ENCODE measurements at regions not wholly inside any gene's neighbourhood (a gene's known extent, or its start where the extent isn't known, plus 50 kb on each side); places are given as distances from the start of the nearest gene placed in this dataset.

DNA sequence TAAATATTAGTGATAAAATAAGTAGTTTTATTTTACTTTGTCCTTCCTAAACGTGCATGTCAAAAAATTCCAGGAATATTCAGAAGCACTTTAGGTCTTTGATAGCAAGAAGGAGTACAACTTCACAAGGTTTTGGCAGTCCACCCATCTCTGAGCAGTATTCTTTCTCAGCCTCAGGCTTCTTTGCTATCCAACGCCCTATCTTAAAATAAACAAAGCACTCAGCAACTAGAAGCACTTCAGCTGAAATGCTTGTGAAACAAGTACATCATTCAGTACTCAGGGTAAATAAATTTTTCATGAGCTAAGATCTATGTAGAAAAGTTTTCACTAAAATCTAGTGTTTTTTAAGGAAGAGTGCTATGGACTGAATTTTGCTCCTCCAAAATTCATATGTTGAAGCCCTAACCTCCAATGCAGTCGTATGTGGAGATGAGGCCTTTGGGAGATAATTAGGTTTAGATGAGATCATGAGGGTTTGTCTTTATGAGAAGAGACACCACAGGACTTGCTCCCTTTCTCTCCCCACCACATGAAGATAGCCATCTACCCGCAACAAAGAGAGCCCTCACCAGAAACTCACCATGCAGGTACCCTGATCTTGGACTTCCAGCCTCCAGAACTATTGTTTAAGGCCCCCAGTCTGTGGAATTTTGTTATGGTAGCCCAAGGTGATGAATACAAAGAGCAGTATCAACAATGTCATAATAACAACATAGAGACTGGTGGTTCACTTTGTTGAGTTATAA is 539.1 kb downstream of the TFAP2A start:
- no TSS peak for BruUV-seq (replicated peaks)
- CTCF ChIA-PET, result no interaction called here
- Histone ChIP-seq H3K4me3 (ENCODE audit: low read depth, low read length, poor library complexity, severe bottlenecking) (no peak overlapping the region), H3K9me3 (ENCODE audit: low read depth, low read length, poor library complexity, severe bottlenecking) (peaks cover 7% of the 10 kb centered on the region), H3K4me1 (ENCODE audit: insufficient read depth, low read length, poor library complexity, severe bottlenecking) (no peaks in the 10 kb centered on the region), H3K36me3 (ENCODE audit: insufficient read depth, low read length, poor library complexity, severe bottlenecking) (no peaks in the 10 kb centered on the region), H3K27ac (ENCODE audit: low read depth, low read length, poor library complexity, severe bottlenecking) (no peak overlapping the region), H3K27me3 (replicated peaks; ENCODE audit: insufficient read depth, low read depth, low read length, poor library complexity) (no peaks in the 10 kb centered on the region)
- POLR2A ChIA-PET (ENCODE audit: low non-redundant PET), result no interaction called here
- no peak for DNase-seq (ENCODE audit: low spot score)
- no peak for TF ChIP-seq EZH2 (IDR thresholded peaks at IDR 0.05; ENCODE audit: borderline replicate concordance, low read depth, low read length, poor library complexity, severe bottlenecking)
- TF ChIP-seq, protein P1, sequence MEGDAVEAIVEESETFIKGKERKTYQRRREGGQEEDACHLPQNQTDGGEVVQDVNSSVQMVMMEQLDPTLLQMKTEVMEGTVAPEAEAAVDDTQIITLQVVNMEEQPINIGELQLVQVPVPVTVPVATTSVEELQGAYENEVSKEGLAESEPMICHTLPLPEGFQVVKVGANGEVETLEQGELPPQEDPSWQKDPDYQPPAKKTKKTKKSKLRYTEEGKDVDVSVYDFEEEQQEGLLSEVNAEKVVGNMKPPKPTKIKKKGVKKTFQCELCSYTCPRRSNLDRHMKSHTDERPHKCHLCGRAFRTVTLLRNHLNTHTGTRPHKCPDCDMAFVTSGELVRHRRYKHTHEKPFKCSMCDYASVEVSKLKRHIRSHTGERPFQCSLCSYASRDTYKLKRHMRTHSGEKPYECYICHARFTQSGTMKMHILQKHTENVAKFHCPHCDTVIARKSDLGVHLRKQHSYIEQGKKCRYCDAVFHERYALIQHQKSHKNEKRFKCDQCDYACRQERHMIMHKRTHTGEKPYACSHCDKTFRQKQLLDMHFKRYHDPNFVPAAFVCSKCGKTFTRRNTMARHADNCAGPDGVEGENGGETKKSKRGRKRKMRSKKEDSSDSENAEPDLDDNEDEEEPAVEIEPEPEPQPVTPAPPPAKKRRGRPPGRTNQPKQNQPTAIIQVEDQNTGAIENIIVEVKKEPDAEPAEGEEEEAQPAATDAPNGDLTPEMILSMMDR (conservative IDR thresholded peaks at IDR 0.05; ENCODE audit: low read depth, low read length), result no peak
- intact Hi-C loops (cut with micrococcal nuclease; ENCODE audit: unreplicated experiment), result no loop called here

DNA sequence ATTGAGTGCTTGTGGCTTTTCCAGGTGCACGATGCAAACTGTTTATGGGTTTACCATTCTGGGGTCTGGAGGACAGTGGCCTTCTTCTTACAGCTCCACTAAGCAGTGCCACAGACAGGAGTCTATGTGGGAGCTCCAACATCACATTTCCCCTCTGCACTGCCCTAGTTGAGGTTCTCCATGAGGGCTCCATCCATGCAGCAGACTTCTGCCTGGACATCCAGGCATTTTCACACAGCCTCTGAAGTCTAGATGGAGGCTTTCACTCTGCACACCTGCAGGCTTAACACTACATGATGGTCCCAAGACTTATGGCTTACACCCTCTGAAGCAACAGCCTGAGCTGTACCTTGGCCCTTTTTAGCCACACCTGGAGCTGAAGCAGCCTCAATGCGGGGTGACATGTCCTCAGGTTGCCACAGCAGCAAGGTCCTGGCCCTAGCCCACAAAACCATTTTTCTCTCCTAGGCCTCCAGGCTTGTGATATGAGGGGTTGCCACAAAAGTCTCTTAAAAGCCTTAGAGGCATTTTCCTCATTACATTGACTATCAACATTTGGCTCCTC is 552.2 kb downstream of the TFAP2A start:
- Histone ChIP-seq H3K4me3 (ENCODE audit: low read depth, low read length, poor library complexity, severe bottlenecking) (no peak overlapping the region), H3K4me1 (ENCODE audit: insufficient read depth, low read length, poor library complexity, severe bottlenecking) (no peaks in the 10 kb centered on the region), H3K27me3 (replicated peaks; ENCODE audit: insufficient read depth, low read depth, low read length, poor library complexity) (peaks cover 11% of the 10 kb centered on the region), H3K9me3 (ENCODE audit: low read depth, low read length, poor library complexity, severe bottlenecking) (peaks cover 16% of the 10 kb centered on the region), H3K27ac (ENCODE audit: low read depth, low read length, poor library complexity, severe bottlenecking) (no peak overlapping the region), H3K36me3 (ENCODE audit: insufficient read depth, low read length, poor library complexity, severe bottlenecking) (no peaks in the 10 kb centered on the region)
- no TSS peak for BruUV-seq (replicated peaks)
- POLR2A ChIA-PET (ENCODE audit: low non-redundant PET), result interaction anchor here (0.5 kb wide), 1 partner anchor 344 kb away, joined by 3 read pairs; no protein-coding TSS in a partner anchor
- no peak for TF ChIP-seq EZH2 (IDR thresholded peaks at IDR 0.05; ENCODE audit: borderline replicate concordance, low read depth, low read length, poor library complexity, severe bottlenecking)
- TF ChIP-seq, protein P1 (conservative IDR thresholded peaks at IDR 0.05; ENCODE audit: low read depth, low read length), result no peak
- intact Hi-C loops (cut with micrococcal nuclease; ENCODE audit: unreplicated experiment), result no loop called here
- CTCF ChIA-PET, result no interaction called here
- no peak for DNase-seq (ENCODE audit: low spot score)

GRCh38 chr6:9851541-9852380 is 563.1 kb downstream of the TFAP2A start:
- ChIA-PET CTCF (no interaction called here), POLR2A (ENCODE audit: low non-redundant PET) (no interaction called here)
- no TSS peak for BruUV-seq (replicated peaks)
- peak; percentile 24 for DNase-seq (ENCODE audit: low spot score)
- Histone ChIP-seq H3K9me3 (ENCODE audit: low read depth, low read length, poor library complexity, severe bottlenecking) (peaks cover 22% of the 10 kb centered on the region), H3K27ac (ENCODE audit: low read depth, low read length, poor library complexity, severe bottlenecking) (no peak overlapping the region), H3K4me1 (ENCODE audit: insufficient read depth, low read length, poor library complexity, severe bottlenecking) (no peaks in the 10 kb centered on the region), H3K27me3 (replicated peaks; ENCODE audit: insufficient read depth, low read depth, low read length, poor library complexity) (no peaks in the 10 kb centered on the region), H3K36me3 (ENCODE audit: insufficient read depth, low read length, poor library complexity, severe bottlenecking) (no peaks in the 10 kb centered on the region), H3K4me3 (ENCODE audit: low read depth, low read length, poor library complexity, severe bottlenecking) (no peak overlapping the region)
- TF ChIP-seq EZH2 (IDR thresholded peaks at IDR 0.05; ENCODE audit: borderline replicate concordance, low read depth, low read length, poor library complexity, severe bottlenecking), result no peak
- TF ChIP-seq, protein P1 (conservative IDR thresholded peaks at IDR 0.05; ENCODE audit: low read depth, low read length), result 0 out of 2 replicates have a peak, but pooled peaks have one; percentile 12
- intact Hi-C loops (cut with micrococcal nuclease; ENCODE audit: unreplicated experiment), result no loop called here

Measured in A673 (cell line).